SU-DHL-6 (cell line): ENCODE measurements at regions not wholly inside any gene's neighbourhood (a gene's known extent, or its start where the extent isn't known, plus 50 kb on each side); places are given as distances from the start of the nearest gene placed in this dataset.

Experiments used
- H2AFZ ChIP-seq: fragments of 200-600 bp; sonication (generic); 2 replicates; pipeline ENCODE4 v1.6.1; 2014; ENCODE audit warnings: low read depth, mild to moderate bottlenecking, moderate library complexity, mixed read lengths, antibody characterized with exemption, low read length; ENCODE audit not compliant: severe bottlenecking
- H3F3A ChIP-seq: fragments of 200-600 bp; shearing (Covaris generic); 2 replicates; pipeline ENCODE4 v1.6.0; 2016; ENCODE audit warnings: antibody characterized with exemption, mild to moderate bottlenecking; ENCODE audit not compliant: insufficient read depth
- H3K27ac ChIP-seq: fragments of 200-600 bp; sonication (generic); 2 replicates; pipeline ENCODE4 v1.5.1; 2016; ENCODE audit warnings: low read depth, mild to moderate bottlenecking, low read length, moderate library complexity, mixed read lengths
- H3K27me3 ChIP-seq: fragments of 200-600 bp; sonication (generic), shearing (Covaris generic); 2 replicates; pipeline ENCODE4 v1.6.0; 2014; ENCODE audit warnings: mild to moderate bottlenecking, low read length
- H3K36me3 ChIP-seq: fragments of 200-600 bp; sonication (generic); 2 replicates; pipeline ENCODE4 v1.6.1; 2014; ENCODE audit warnings: mild to moderate bottlenecking, low read length, mixed read lengths
- H3K4me2 ChIP-seq: fragments of 300-600, 200-600 bp; shearing (Covaris generic), sonication (generic); 2 replicates; pipeline ENCODE4 v1.6.0; 2014; ENCODE audit warnings: low read length, low read depth, mild to moderate bottlenecking; ENCODE audit not compliant: poor library complexity, severe bottlenecking
- H3K4me3 ChIP-seq: fragments of 200-600 bp; sonication (generic); 2 replicates; pipeline ENCODE4 v1.5.1; 2014; ENCODE audit warnings: antibody characterized with exemption, low read length, mild to moderate bottlenecking, mixed read lengths; ENCODE audit not compliant: insufficient read depth, poor library complexity, severe bottlenecking
- H3K79me2 ChIP-seq: fragments of 200-600 bp; sonication (generic); 2 replicates; pipeline ENCODE4 v1.6.1; 2014; ENCODE audit warnings: mild to moderate bottlenecking, low read length, moderate library complexity; ENCODE audit not compliant: insufficient read depth
- H3K9ac ChIP-seq: fragments of 200-600 bp; sonication (generic); 2 replicates; pipeline ENCODE4 v1.7.0; 2014; ENCODE audit warnings: mild to moderate bottlenecking, low read length
- H3K9me2 ChIP-seq: fragments of 200-600 bp; sonication (generic); replicated peaks from 2 replicates; pipeline ENCODE4 v1.6.1; 2014; ENCODE audit warnings: low read length; ENCODE audit not compliant: insufficient read depth
- H3K9me3 ChIP-seq: fragments of 200-600 bp; sonication (generic); 2 replicates; pipeline ENCODE4 v1.6.1; 2014; ENCODE audit warnings: low read length, mixed read lengths; ENCODE audit not compliant: insufficient read depth
- H4K20me1 ChIP-seq: fragments of 200-600 bp; sonication (generic); 2 replicates; pipeline ENCODE4 v1.6.1; 2014; ENCODE audit warnings: low read depth, mild to moderate bottlenecking, antibody characterized with exemption, low read length, moderate library complexity, mixed read lengths
- CTCF ChIP-seq: fragments of 200-600 bp; sonication (generic); IDR thresholded peaks from one replicate; pipeline ENCODE4 v1.5.1; 2017; ENCODE audit warnings: antibody characterized with exemption, mild to moderate bottlenecking, low read length, moderate library complexity; ENCODE audit not compliant: insufficient read depth, poor library complexity, severe bottlenecking
- EZH2phosphoT487 ChIP-seq: fragments of 200-600 bp; sonication (generic), shearing (Covaris generic); conservative IDR thresholded peaks from 2 replicates; pipeline ENCODE4 v1.6.1; 2018; ENCODE audit warnings: mild to moderate bottlenecking, antibody characterized with exemption, low read length, moderate library complexity, mixed read lengths

GRCh38 chr6:145475794-145476396, 259.4 kb downstream of the EPM2A start:
- H3K36me3 ChIP-seq, result no peaks in the 10 kb centered on the region
- H3K9ac ChIP-seq, result no peak overlapping the region
- H3K27ac ChIP-seq, result no peak overlapping the region
- no peak overlapping the region for H3K4me3 ChIP-seq
- H3K9me3 ChIP-seq, result no peaks in the 10 kb centered on the region
- H3K79me2 ChIP-seq, result no peaks in the 10 kb centered on the region
- TF ChIP-seq EZH2phosphoT487 (no peak), CTCF (no peak)
- no peak overlapping the region for H3K4me2 ChIP-seq
- no peaks in the 10 kb centered on the region for H3K9me2 ChIP-seq
- H4K20me1 ChIP-seq, result no peaks in the 10 kb centered on the region
- H2AFZ ChIP-seq, result no peak overlapping the region
- H3F3A ChIP-seq, result no peaks in the 10 kb centered on the region
- H3K27me3 ChIP-seq, result no peaks in the 10 kb centered on the region

GRCh38 chr6:145480024-145480423, 255.3 kb downstream of the EPM2A start:
- H2AFZ ChIP-seq, result no peak overlapping the region
- H4K20me1 ChIP-seq, result no peaks in the 10 kb centered on the region
- TF ChIP-seq CTCF, result no peak
- TF ChIP-seq EZH2phosphoT487, result no peak
- H3K27me3 ChIP-seq, result no peaks in the 10 kb centered on the region
- H3K36me3 ChIP-seq, result no peaks in the 10 kb centered on the region
- H3F3A ChIP-seq, result no peaks in the 10 kb centered on the region
- no peak overlapping the region for H3K4me3 ChIP-seq
- H3K79me2 ChIP-seq, result no peaks in the 10 kb centered on the region
- no peaks in the 10 kb centered on the region for H3K9me3 ChIP-seq
- H3K9me2 ChIP-seq, result no peaks in the 10 kb centered on the region
- no peak overlapping the region for H3K27ac ChIP-seq
- H3K9ac ChIP-seq, result no peak overlapping the region
- H3K4me2 ChIP-seq, result no peak overlapping the region

GRCh38 chr6:145483191-145483996, 251.9 kb downstream of the EPM2A start:
- TF ChIP-seq EZH2phosphoT487 (no peak), CTCF (no peak)
- H3K79me2 ChIP-seq, result no peaks in the 10 kb centered on the region
- no peaks in the 10 kb centered on the region for H3K9me3 ChIP-seq
- no peaks in the 10 kb centered on the region for H4K20me1 ChIP-seq
- H3K27me3 ChIP-seq, result no peaks in the 10 kb centered on the region
- no peak overlapping the region for H3K27ac ChIP-seq
- no peak overlapping the region for H3K9ac ChIP-seq
- H3F3A ChIP-seq, result no peaks in the 10 kb centered on the region
- H3K4me2 ChIP-seq, result no peak overlapping the region
- no peak overlapping the region for H3K4me3 ChIP-seq
- no peak overlapping the region for H2AFZ ChIP-seq
- H3K9me2 ChIP-seq, result no peaks in the 10 kb centered on the region
- no peaks in the 10 kb centered on the region for H3K36me3 ChIP-seq
